ENCODE measurements at regions not wholly inside any gene's neighbourhood (a gene's known extent, or its start where the extent isn't known, plus 50 kb on each side); places are given as distances from the start of the nearest gene placed in this dataset.

DNA sequence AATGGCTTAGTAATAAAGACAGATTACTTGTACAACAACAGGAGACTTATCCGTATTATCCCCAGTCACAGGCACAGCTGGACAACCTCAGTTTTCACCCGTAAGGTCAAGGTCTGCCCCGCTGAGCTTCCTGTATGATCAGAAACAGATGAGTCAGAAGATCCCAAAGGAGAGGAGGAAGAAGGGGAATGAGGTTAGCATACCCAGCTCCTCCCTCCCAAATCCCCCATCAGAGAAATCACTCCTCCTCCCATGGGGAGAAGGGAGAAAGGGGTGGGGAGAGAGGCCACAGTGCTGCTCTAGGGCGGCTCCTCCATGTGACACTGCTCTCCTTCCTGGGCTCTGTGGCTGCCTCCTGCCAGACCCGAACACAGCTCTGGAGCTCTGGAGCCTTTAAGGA, 53.8 kb upstream of the SPTBN1 start:
- BruUV-seq (replicated peaks), result no TSS peak
- Mint-ChIP-seq H3K27me3 (ENCODE audit: unreplicated experiment) (no peaks in the 10 kb centered on the region), H3K9me3 (ENCODE audit: low read depth, unreplicated experiment) (no peaks in the 10 kb centered on the region), H3K27ac (ENCODE audit: unreplicated experiment) (no peak overlapping the region), H3K36me3 (ENCODE audit: insufficient read depth, unreplicated experiment) (no peaks in the 10 kb centered on the region), H3K4me3 (ENCODE audit: low read depth, unreplicated experiment) (no peak overlapping the region), H3K4me1 (ENCODE audit: low read depth, unreplicated experiment) (no peaks in the 10 kb centered on the region)
- intact Hi-C loops (cut with micrococcal nuclease; ENCODE audit: unreplicated experiment), result no loop called here
- no peak for DNase-seq
- TF ChIP-seq, protein P1, sequence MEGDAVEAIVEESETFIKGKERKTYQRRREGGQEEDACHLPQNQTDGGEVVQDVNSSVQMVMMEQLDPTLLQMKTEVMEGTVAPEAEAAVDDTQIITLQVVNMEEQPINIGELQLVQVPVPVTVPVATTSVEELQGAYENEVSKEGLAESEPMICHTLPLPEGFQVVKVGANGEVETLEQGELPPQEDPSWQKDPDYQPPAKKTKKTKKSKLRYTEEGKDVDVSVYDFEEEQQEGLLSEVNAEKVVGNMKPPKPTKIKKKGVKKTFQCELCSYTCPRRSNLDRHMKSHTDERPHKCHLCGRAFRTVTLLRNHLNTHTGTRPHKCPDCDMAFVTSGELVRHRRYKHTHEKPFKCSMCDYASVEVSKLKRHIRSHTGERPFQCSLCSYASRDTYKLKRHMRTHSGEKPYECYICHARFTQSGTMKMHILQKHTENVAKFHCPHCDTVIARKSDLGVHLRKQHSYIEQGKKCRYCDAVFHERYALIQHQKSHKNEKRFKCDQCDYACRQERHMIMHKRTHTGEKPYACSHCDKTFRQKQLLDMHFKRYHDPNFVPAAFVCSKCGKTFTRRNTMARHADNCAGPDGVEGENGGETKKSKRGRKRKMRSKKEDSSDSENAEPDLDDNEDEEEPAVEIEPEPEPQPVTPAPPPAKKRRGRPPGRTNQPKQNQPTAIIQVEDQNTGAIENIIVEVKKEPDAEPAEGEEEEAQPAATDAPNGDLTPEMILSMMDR (IDR thresholded peaks at IDR 0.05; ENCODE audit: unreplicated experiment), result no peak
- CTCF ChIA-PET, result interaction anchor here (1.5 kb wide), 1 partner anchor 52 kb away, joined by 4 read pairs; no protein-coding TSS in a partner anchor

DNA sequence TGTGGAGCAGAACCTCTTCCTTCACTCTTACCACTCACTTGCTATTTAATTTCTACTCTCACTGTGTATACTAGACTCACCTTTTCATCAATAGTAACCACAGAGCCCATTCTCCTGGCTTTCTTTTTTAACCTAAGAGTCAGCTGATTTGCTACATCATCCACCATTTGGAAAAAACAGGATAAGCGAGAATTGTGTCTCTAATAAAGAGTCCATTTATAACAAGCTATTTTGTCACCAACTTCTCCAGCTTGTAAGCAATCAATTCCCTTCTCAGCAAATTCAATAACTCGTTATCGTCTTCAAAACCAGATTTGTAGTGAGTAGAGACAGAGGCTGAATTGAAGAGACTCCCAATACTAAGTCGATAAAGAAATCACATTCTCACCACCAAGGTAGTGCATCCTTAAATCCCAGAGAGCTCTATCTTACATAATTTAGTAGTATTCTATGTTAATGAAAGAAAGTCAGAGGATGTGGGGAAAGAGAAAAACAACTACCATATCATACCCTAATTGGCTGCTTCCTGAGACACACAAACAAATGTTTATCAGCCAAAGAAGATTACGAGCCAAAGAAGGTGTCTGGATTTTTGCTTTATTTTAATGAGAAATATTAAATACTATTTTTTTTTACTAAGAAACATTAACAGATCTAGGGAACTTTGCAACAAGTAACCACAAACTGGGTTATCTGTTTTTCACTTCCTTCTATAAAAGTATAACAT, 52.5 kb upstream of the SPTBN1 start:
- H3K4me1 Mint-ChIP-seq (ENCODE audit: low read depth, unreplicated experiment), result no peaks in the 10 kb centered on the region
- no peaks in the 10 kb centered on the region for H3K36me3 Mint-ChIP-seq (ENCODE audit: insufficient read depth, unreplicated experiment)
- no peaks in the 10 kb centered on the region for H3K9me3 Mint-ChIP-seq (ENCODE audit: low read depth, unreplicated experiment)
- no peak overlapping the region for H3K27ac Mint-ChIP-seq (ENCODE audit: unreplicated experiment)
- H3K4me3 Mint-ChIP-seq (ENCODE audit: low read depth, unreplicated experiment), result no peak overlapping the region
- BruUV-seq (replicated peaks), result no TSS peak
- peaks cover 9% of the 10 kb centered on the region for H3K27me3 Mint-ChIP-seq (ENCODE audit: unreplicated experiment)
- TF ChIP-seq, protein P1 (IDR thresholded peaks at IDR 0.05; ENCODE audit: unreplicated experiment), result no peak
- intact Hi-C loops (cut with micrococcal nuclease; ENCODE audit: unreplicated experiment), result no loop called here
- DNase-seq, result no peak
- CTCF ChIA-PET, result interaction anchor here (0.6 to 1.2 kb wide), 3 partner anchors 12 to 290 kb away, joined by 3 to 5 read pairs (median 3); no protein-coding TSS in a partner anchor

DNA sequence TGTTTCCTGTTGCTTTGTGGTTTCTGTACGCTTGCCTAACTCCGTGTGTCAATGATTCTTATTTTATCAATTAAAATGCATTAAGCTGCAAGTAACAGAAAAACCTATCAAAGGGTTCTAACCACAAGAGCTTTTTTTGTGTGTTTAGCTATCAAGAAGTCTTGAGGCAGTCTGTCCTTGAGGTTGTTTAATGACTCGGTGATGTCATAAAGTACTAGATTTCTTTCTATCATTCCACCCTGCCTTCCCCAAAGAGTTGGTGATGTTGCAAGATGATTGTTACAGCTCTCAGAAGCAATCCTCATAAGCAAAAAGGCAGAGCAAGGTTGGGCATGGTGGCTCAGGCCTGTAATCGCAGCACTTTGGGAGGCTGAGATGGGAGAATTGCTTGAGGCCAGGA, 51.9 kb upstream of the SPTBN1 start:
- H3K4me1 Mint-ChIP-seq (ENCODE audit: low read depth, unreplicated experiment), result no peaks in the 10 kb centered on the region
- no peaks in the 10 kb centered on the region for H3K9me3 Mint-ChIP-seq (ENCODE audit: low read depth, unreplicated experiment)
- DNase-seq, result no peak
- no peaks in the 10 kb centered on the region for H3K36me3 Mint-ChIP-seq (ENCODE audit: insufficient read depth, unreplicated experiment)
- intact Hi-C loops (cut with micrococcal nuclease; ENCODE audit: unreplicated experiment), result no loop called here
- TF ChIP-seq, protein P1 (IDR thresholded peaks at IDR 0.05; ENCODE audit: unreplicated experiment), result no peak
- BruUV-seq (replicated peaks), result no TSS peak
- peaks cover 9% of the 10 kb centered on the region for H3K27me3 Mint-ChIP-seq (ENCODE audit: unreplicated experiment)
- CTCF ChIA-PET, result interaction anchor here (0.6 to 1.2 kb wide), 3 partner anchors 12 to 290 kb away, joined by 3 to 5 read pairs (median 3); no protein-coding TSS in a partner anchor
- H3K4me3 Mint-ChIP-seq (ENCODE audit: low read depth, unreplicated experiment), result no peak overlapping the region
- no peak overlapping the region for H3K27ac Mint-ChIP-seq (ENCODE audit: unreplicated experiment)

DNA sequence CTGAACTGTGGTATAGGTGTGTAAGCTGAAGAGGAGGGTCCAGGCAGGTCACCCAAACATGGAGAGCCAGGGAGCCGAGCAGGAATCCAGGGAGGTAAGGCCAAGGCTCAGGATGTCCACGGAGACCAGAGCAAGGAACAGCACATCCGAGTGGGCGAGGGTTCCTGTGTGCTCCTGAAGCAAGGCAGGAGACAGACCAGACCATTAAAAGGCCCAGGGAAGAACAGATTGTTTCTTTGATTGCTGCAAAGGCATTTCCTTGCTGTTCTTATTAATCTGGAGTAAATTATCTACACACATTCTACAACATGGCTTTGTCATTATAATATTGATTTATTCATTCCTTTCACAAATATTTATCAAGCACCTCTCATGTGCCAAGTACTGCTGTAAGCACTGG, 50.1 kb upstream of the SPTBN1 start:
- no peak for DNase-seq
- intact Hi-C loops (cut with micrococcal nuclease; ENCODE audit: unreplicated experiment), result no loop called here
- CTCF ChIA-PET, result no interaction called here
- TF ChIP-seq, protein P1 (IDR thresholded peaks at IDR 0.05; ENCODE audit: unreplicated experiment), result no peak
- Mint-ChIP-seq H3K36me3 (ENCODE audit: insufficient read depth, unreplicated experiment) (no peaks in the 10 kb centered on the region), H3K27me3 (ENCODE audit: unreplicated experiment) (peaks cover 9% of the 10 kb centered on the region), H3K4me3 (ENCODE audit: low read depth, unreplicated experiment) (no peak overlapping the region), H3K9me3 (ENCODE audit: low read depth, unreplicated experiment) (no peaks in the 10 kb centered on the region), H3K4me1 (ENCODE audit: low read depth, unreplicated experiment) (peaks cover 2% of the 10 kb centered on the region), H3K27ac (ENCODE audit: unreplicated experiment) (no peak overlapping the region)
- no TSS peak for BruUV-seq (replicated peaks)
